ENCODE measurements at regions not wholly inside any gene's neighbourhood (a gene's known extent, or its start where the extent isn't known, plus 50 kb on each side); places are given as distances from the start of the nearest gene placed in this dataset.

DNA sequence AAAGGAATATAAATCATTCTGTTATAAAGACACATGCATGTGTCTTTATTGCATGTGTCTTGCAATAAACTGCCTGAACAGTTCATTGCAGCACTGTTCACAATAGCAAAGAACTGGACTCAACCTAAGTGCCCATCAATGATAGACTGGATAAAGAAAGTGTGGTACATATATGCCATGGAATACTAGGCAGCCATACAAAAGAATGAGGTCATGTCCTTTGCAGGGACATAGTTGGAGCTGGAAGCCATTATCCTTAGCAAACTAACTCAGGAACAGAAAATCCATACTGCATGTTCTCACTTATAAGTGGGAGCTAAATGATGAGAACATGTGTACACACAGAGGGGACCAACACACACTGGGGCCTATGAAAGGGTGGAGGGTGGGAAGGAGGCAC is 63.7 kb upstream of the CHD1 start:
- H3K36me3 ChIP-seq = no peaks in the 10 kb centered on the region
- TF ChIP-seq, protein P1, sequence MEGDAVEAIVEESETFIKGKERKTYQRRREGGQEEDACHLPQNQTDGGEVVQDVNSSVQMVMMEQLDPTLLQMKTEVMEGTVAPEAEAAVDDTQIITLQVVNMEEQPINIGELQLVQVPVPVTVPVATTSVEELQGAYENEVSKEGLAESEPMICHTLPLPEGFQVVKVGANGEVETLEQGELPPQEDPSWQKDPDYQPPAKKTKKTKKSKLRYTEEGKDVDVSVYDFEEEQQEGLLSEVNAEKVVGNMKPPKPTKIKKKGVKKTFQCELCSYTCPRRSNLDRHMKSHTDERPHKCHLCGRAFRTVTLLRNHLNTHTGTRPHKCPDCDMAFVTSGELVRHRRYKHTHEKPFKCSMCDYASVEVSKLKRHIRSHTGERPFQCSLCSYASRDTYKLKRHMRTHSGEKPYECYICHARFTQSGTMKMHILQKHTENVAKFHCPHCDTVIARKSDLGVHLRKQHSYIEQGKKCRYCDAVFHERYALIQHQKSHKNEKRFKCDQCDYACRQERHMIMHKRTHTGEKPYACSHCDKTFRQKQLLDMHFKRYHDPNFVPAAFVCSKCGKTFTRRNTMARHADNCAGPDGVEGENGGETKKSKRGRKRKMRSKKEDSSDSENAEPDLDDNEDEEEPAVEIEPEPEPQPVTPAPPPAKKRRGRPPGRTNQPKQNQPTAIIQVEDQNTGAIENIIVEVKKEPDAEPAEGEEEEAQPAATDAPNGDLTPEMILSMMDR (IDR thresholded peaks at IDR 0.05) = no peak
- H3K27ac ChIP-seq = no peak overlapping the region
- H3K4me1 ChIP-seq = no peaks in the 10 kb centered on the region
- no peaks in the 10 kb centered on the region for H3K27me3 ChIP-seq
- H3K4me3 ChIP-seq = no peak overlapping the region
- no peak for DNase-seq (ENCODE audit: low spot score)
- no peaks in the 10 kb centered on the region for H3K9me3 ChIP-seq

DNA sequence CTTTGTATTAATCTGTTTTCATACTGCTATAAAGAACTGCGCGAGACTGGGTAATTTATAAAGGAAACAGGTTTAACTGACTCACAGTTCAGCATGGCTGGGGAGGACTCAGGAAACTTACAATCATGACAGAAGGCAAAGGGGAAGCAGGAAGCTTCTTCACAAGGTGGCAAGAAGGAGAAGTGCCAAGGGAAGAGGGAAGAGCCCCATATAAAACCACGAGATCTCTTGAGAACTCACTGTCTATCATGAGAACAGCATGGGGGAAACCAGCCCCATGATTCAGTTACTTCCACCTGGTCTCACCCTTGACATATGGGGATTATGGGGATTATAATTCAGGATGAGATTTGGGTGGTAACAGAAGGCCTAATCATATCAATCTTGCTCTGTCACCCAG is 60.9 kb upstream of the CHD1 start:
- no peaks in the 10 kb centered on the region for H3K36me3 ChIP-seq
- DNase-seq (ENCODE audit: low spot score) = no peak

DNA sequence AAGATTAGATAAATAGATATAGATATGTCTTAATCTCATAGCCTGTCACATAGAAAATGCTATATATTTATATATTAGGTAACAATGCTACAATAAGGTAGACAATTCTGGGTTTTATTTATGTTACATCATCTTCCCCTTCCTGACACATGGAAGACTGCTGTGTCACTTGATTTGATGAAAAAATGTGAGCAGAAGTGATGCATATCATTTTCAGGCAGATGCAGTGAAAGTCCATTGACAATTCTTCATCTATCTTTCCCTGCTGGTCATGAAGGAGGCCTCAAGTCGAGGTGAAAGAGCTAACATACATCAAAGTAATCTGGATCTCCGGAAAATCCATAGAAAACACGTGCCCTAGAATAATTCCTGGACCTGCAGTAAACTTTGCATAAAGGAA is 57.8 kb upstream of the CHD1 start:
- TF ChIP-seq, protein P1 (IDR thresholded peaks at IDR 0.05) = no peak
- Histone ChIP-seq H3K4me3 (no peak overlapping the region), H3K9me3 (no peaks in the 10 kb centered on the region), H3K4me1 (no peaks in the 10 kb centered on the region), H3K27ac (no peak overlapping the region), H3K36me3 (no peaks in the 10 kb centered on the region), H3K27me3 (no peaks in the 10 kb centered on the region)
- no peak for DNase-seq (ENCODE audit: low spot score)

More for the DNA sequence above, 60.9 kb upstream of the CHD1 start:
- Histone ChIP-seq H3K27me3 (no peaks in the 10 kb centered on the region), H3K9me3 (no peaks in the 10 kb centered on the region), H3K27ac (no peak overlapping the region), H3K4me3 (no peak overlapping the region), H3K4me1 (no peaks in the 10 kb centered on the region)
- TF ChIP-seq, protein P1 (IDR thresholded peaks at IDR 0.05) = no peak

DNA sequence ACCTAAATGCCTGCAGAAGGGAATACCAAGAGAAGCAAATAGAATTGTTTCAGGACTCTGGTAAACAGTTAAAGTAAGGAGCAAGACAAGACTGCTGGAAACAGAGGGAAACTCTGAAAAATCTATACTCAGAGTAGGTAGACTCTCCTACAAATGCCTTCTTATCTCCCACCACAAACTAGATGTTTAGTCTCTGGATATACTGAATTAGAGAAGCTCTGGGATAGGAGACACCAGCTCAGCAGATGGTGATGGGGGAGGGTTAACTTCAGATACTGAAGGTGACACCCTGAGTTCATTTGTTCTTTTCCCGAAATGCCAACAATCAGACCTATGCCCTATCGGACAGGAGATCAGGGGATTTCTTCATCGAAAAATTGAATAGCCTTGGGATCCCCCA is 54.1 kb upstream of the CHD1 start:
- Histone ChIP-seq H3K27ac (no peak overlapping the region), H3K9me3 (no peaks in the 10 kb centered on the region), H3K4me3 (no peak overlapping the region), H3K27me3 (no peaks in the 10 kb centered on the region), H3K36me3 (no peaks in the 10 kb centered on the region), H3K4me1 (no peaks in the 10 kb centered on the region)
- DNase-seq (ENCODE audit: low spot score) = no peak
- TF ChIP-seq, protein P1 (IDR thresholded peaks at IDR 0.05) = no peak

Measured in right atrium auricular region (tissue), 2 donors.